HG03442 (cell line): ENCODE measurements at regions not wholly inside any gene's neighbourhood (a gene's known extent, or its start where the extent isn't known, plus 50 kb on each side); places are given as distances from the start of the nearest gene placed in this dataset.
"Not testable (repeated sequence)": the region's sequence is repeated elsewhere in the genome, so short reads cannot be mapped to it uniquely, and the experiment has no call there.

ENCODE experiments used
- ATAC-seq: cut with Tn5 transposase; IDR thresholded peaks from one replicate; pipeline ENCODE4 v1.9.1; 2021; ENCODE audit warnings: mild to moderate bottlenecking, moderate library complexity; ENCODE audit not compliant: unreplicated experiment

DNA sequence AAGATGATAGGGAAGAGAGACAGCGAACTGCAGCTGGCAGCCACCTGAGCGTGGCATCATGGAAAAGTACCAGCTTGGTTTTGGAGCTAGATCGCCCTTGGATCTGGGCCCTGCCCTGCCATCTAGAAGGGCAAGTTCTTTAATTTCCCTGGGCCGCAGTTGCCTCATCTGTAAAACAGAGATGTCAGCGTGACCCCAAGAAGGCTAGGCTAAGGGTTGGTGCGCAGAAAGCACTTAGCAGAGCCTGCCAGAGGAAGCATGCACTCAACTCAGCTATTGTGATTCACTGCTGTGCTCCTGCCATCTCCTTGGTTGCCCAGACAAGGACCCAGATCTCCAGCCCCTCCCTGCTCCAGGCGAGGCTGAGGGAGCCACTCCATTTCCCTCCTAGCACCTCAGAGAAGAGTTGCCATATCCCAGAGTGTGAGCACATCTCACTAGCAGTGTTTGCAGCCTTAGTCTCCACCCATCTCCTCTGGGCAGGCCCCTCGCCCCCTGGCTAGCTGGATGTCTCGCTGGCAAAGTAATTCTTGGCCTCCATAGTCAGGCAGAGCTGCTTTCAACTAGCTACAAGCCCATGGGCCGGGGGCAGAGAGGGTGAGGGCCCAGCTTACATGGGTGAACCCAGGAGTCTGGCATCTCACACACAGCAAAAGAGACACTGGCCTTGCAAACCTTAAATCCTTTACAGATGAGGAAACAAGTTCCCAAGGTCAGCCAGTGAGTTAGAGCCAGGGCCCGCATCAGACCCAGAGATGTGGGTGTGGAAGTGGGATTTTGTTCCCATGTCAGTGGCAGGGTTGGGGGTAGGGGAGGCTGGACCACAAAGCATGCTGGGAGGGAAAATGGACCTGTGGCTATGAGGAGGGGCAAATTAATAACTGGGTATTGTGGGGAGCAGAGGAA, 280.7 kb upstream of the TLE3 start:
- no peak for ATAC-seq

DNA sequence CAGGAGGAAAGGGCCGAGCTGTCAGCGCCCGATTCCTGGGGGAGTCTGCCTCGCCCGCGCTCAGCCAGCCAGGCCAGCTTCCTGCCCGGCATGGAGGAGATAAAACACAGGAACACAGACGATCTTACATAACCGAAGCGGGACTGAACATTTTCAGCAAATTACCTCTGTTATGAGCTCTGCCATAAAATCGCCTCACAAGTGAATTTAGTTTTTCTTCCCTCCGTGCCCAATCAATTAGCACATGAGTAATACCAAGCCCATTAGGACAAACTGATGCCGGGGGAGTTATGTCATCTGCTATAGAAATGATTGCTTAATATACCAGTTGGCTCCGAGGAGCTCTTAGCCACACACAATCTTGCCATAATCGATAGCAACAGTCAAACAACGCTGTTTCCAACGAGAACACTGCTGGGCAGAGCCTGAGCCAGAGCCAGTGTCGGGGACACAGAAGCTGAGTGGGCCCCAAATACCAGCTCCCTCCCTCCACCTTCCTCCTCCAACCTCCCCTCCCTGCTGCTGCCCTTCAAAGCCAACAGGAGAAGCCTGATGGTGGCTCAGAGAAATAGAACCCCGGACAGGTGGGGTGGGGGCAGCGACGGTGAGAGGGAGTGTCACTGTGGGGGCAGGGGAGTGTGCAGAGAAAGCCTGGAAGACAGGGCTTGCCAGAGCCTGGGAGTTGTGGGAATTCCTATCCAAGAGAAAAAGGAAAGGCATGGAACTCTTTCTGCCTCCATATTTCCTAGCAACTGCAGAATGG, 279.4 kb upstream of the TLE3 start:
- no peak for ATAC-seq

DNA sequence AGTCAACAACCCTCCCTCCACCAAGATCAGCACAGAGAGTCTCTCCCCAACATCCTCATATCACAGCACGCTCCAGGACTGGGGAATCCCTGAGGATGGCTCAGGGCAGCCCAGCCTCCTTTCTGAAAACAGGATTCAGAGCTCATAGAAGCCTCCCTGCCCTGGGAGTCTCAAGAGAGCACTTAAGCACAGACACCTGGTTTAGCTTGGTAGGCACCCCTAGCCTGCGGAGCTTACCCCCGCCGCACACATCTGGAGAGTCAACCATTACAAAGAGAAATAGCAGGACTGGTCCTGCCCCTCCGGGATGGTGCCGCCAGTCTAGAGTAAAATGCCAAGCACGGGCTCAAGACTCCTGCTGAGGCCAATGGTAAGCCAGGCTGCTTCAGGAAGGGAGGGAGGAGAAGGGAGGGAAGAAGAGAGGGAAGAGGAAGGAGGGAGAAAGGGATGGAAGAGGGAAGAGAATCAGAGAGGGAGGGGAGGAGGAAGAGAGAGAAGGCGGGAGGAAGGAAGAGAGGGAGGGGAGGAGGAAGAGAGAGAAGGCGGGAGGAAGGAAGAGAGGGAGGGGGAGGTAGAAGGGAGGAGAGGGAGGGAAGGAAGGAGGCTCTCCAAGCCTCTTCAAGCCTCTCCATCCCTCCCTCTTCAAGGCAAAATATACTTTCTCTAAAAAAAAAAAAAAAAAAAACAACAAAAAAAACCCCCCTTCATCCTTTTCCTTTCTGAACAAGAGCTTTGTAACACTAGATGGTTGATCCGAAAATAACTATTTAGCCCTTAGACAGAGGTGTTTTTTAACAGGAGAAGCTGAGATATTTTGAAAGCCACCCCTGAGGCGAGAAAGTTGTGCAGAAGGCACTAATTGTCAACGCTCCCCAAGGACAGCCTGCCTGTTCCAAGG, 278.6 kb upstream of the TLE3 start:
- ATAC-seq, result no peak

DNA sequence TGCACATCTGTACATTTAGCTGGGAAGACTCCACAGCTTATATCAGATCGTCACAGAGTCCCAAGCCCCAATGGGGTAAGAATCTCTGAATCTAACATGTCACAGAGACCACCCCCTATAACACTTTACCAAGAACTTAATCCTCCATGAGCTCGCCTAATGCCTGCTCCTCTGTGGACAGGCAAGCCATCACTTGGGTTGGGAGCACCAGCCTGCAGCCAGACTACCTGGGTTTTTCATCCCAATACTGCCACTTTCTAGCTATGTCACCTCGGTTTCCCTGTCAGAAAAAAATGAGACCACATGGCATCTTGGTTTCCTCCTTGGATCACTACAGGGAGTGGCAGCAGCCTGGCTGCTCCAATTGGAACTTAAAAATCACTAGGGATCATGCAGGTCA, 277.9 kb upstream of the TLE3 start:
- no peak for ATAC-seq

DNA sequence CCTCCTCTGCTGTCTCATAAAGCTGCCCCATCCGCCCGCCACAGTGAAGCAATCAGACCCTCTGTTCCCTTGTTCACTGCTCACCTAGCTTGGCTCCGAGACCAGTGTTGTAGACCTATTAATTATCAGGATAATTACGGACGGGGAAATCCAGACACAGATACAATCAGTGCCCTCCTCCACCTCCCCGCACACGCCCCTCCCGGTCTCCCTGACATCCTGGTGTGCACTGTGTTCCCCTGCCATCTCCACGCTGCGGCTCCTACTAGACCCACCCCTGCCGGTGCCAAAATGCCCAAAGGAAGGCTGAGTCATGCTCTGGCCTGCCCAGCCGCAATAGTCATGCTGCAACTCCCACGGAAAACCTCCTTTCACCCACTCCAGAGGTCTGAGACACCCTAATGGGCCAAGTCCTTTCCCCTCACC, 277.3 kb upstream of the TLE3 start:
- ATAC-seq, result no peak

DNA sequence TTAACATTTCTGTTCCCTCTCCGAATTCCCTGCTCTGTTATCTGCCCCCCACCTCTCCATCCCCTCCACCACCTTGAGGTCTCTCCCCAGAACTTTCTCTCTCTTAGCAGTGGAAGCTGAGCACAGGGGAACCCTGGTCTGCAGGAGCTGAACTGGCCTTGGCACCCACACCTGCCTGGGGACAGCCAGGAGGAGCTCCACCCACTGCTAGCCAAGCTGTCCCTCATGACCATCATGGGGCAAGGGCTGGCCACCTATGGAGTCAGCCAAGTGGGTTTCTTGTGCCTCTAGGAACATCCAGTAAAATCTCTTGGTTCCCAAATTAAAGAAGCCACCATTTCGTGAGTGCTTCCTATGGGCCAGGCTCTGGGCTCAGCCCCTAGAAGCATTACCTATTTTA, 276.4 kb upstream of the TLE3 start:
- no peak for ATAC-seq

DNA sequence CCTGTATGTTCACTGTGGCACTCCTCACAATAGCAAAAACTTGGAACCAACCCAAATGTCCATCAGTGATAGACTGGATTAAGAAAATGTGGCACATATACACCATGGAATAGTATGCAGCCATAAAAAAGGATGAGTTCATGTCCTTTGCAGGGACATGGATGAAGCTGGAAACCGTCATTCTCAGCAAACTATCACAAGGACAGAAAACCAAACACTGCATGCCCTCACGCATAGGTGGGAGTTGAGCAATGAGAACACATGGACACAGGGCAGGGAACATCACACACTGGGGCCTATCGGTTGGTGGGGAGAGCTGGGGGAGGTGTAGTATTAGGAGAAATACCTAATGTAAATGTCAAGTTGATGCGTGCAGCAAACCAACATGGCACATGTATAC, 275.7 kb upstream of the TLE3 start:
- not testable (repeated sequence) for ATAC-seq

DNA sequence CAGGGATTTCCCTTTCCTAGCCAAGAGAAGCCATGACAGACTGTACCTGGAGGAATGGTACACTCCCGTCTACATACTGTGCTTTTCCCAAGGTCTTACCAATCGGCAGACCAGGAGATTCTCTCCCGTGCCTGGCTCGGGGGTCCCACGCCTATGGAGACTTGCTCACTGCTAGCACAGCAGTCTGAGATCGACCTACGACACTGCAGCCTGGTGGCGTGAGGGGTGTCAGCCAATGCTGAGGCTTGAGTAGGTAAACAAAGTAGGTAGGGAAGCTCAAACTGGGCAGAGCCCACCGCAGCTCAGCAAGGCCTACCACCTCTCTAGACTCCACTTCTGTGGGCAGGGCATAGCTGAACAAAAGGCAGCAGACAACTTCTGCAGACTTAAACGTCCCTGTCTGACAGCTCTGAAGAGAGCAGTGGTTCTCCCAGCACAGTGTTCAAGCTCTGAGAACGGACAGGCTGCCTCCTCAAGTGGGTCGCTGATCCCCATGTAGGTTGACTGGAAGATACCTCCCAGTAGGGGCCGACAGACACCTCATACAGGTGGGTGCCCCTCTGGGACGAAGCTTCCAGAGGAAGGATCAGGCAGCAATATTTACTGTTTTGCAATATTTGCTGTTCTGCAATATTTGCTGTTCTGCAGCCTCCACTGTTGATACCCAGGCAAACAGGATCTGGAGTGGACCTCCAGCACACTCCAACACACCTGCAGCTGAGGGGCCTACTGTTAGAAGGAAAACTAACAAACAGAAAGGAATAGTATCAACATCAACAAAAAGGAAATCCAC, 270.4 kb upstream of the TLE3 start:
- not testable (repeated sequence) for ATAC-seq

DNA sequence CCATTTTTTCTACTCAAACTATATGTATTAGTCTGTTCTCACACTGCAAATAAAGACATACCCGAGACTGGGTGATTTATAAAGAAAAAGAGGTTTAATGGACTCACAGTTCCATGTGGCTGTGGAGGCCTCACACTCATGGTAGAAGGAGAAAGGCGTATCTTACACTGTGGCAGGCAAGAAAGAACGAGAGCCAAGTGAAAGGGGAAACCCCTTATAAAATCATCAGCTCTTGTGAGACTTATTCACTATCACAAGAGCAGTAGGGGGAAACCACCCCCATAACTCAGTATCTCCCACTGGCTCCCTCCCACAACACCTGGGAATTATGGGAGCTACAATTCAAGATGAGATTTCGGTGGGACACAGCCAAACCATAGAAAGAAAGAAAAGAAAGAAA, 266.3 kb upstream of the TLE3 start:
- not testable (repeated sequence) for ATAC-seq

DNA sequence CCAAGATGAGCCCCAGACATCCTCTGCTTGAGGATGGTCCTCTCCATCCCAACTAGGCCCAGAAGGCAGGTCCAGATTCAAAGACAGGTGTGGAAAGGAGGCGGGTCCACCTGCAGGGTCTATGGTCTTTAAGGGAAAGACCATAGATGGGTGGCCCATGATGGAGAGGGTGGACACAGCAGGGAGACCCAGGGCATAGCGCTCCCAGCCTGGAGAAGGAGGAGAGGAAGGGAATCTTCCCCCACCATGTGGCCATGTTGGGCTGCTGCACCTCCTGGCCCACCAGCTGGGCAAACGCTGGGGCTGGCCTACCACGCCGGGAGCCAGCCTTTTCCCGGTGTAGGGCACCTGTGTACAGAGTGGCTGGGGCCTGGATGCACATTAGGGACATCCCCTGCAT, 265.2 kb upstream of the TLE3 start:
- no peak for ATAC-seq

DNA sequence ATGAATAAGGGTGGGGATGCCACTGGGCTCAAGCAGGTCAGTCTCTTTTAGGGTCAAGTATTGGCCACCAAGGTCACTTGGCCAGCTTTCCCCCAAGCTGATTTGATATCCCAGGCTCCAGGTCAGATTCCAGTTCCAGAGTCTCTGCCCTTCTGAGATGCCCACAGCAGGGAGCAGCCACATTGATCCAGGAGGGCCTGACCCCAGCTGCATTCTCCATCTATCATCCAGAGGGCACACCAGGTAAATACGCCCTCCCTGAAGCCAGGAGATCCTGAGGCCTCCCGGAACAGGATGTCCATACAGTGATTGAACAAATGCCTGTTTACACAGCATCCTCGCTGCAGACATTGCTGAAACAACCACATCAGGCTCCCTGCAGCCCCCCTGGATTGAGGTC, 264.6 kb upstream of the TLE3 start:
- no peak for ATAC-seq

DNA sequence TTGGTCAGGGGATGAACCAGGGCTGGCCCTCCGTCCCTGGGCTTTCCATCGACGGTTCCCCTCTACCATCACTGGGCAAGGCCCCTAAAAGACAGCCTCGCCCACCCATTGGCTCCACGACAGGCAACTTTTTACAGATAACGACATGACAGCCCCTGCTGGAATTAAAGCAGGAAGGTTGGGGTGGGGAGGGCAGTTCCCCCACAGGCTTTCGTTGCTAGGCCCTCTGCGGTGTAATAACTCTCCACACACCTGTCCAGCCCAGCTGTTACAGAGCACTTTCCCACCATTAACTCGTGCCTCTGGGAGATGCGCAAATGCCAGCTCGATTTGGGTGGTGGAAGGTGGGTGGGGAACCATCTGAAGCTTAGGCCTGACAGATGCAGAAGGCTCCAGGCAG, 264.2 kb upstream of the TLE3 start:
- ATAC-seq, result no peak

DNA sequence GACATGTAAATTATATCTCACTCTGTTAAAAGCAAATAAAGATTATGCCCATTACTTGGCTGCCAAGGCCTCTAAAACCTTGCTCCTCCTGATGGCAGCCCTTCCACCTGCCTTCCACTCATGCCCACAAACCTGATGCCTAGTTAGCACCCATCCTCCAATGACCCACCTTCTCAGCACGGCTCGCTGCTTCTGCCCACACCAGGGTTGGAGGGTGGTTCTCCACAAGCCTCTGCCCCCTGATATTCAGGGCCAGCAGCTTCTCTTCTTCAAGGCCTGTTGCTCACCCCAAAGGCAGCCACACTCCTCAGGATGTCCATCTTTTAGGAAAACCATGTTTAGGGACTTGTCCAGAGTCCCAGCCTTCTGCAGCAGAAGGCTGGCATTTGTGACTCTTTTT, 263.4 kb upstream of the TLE3 start:
- no peak for ATAC-seq

DNA sequence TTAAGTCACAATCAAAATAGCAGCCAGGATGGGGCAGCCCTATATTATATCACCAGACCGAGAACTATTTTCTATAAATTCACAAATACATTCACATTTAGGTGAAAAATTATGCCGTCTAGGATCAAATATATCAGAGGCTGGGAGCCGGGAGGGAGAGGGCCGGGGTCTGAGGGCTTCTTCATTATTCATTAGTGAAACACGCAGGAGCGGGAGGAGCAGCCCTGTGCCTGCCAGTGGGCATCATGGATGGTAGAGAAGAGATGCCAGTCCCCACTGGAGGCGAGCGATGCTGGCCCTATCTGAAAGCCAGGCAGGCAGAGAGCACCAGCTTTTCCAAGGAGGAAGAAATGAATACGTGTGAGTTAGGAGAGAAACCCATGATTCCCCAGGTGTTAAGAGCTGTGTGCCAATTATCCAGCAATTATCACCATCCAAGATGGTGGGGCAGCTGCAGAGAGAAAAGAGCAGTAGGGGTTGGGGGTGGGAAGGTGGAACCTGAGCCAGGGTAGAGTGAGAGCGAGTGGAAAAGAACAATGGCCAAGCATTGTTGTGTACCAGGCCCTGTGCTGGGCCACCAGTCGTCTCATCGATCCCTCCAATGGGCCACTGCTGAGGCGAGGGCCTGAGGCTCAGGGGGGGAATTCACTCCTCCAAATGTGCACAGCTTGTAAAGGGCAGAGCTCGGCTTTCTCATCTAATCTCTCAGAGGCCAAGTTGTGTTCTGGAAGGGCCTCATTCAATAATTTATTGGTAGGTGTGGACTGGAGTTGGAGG, 261.3 kb upstream of the TLE3 start:
- ATAC-seq, result no peak

DNA sequence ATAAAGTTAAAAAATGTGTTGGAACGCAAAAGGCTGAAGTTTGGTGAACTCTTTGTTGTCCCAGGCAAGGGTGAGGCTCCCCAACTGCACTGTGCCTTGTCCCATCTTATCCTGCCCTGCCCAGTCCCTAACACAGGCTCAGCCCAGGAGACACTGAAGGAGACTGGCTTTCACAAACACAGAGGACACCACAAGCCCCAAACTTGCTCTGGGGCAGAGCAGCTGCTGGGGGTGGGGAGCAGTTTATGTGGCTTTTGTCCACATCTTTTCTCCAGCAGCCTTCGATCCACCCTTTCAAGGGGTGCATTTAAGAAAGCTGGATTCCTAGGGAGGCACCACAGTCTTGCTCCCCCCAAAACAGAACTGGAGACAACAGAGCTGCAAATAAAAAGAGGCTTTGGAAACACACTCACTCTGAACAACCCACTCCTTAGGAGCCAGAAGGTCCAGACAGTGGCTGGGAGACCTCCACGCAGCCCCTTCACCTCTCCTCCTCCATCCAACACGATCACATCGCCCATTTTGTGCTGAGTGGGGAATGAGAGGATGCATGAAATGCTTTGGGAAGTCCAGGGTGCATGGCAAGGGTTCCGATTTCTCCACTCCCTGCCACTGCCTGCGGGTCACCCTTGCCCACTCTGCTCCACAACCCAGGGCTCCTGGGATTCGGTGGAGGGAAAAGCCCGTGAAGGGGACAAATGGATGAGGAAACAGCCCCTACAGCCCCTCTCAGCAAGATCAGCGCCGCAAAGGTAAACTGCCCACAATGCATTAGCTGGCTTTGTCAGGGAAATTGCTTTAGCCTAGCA, 260.5 kb upstream of the TLE3 start:
- ATAC-seq, result no peak

DNA sequence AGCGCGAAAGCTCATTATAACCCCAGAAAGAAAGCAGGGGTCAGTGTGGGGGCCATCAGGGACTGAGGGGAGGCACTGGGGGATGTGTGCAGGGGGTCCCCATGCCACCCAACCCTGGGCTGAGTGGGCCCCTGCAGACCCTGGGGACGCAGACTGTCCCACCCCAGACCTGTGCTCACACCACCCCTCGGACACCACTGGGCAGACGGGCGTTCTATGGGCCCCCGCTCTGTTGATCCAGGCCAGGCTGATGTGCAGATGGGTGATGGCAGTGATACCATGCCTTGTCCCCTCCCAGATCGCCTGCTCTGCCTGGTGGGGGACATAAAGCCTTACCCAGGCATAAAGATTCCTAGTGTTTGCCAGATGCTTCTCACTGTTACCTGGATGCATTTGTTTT, 259.7 kb upstream of the TLE3 start:
- no peak for ATAC-seq

DNA sequence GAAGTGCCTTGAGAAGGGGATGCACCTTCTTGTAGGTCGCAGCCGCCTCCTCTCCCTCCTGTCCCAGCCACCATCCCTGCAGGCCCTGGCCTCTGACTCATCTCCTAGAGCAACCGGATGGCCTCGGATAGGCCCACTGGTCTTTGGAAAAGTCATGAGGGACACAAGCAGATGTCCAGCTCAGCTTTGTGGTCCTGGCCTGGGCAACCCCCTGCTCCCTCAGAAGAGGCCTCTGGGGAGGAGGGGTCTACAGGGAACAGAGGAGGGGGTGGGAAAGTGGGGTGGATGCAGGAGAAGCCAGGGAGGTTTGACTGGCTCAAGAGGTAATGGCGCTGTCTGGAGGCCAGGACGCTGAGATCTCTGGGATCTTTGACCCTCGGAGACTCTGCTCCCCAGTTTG, 259.2 kb upstream of the TLE3 start:
- no peak for ATAC-seq

DNA sequence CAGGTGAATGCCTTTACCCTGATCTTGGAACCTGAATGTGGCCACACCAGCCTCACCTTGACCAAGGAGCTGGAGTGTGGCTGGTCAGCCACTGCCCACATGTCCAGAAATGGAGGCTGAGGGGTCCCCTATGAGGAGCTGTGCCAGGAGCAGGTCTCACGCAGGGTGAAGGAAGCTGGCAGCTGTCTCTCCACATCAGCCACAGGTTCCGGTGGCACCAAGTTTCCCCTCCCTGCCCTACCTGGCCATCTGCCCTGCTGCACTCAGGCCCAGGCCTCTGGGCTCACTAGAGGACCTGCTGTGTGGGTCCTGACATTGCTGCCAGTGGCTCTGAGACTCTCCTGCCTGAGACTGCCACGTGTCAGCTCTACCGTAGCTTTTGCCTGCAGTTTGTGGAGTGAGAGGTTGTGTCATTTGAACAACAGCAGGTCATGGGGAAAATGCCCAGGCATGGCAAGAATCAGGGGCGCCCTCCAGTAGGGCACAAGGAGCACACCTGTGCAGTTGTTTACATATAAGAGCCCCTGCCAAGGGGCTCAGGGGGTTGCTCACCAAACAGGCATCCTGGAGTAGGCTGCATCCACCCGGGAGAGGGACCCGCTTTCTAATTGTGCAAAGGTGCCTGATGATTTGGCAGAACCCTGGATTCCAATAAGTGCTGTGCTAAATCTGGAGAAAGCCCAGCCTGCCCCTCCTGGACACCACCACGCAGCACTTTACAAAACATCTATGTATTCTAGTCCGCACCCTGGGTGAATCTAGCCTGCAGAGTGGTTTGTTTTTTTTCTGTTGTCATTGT, 258.5 kb upstream of the TLE3 start:
- no peak for ATAC-seq
